Prostate gland (tissue), 2 donors: ENCODE measurements at regions not wholly inside any gene's neighbourhood (a gene's known extent, or its start where the extent isn't known, plus 50 kb on each side); places are given as distances from the start of the nearest gene placed in this dataset.

Source experiments
- DNase-seq: peaks from one replicate; pipeline ENCODE4 v3.0.0-alpha.2; 2019; ENCODE audit warnings: low spot score
- H3K27ac ChIP-seq, 2 donors: fragments of 200-600 bp; sonication (generic); 2 replicates each; pipeline ENCODE4 v1.5.1; 2017 to 2019
- H3K27me3 ChIP-seq: fragments of 200-600 bp; sonication (generic); replicated peaks from 2 replicates; pipeline ENCODE4 v1.5.1; 2019; ENCODE audit not compliant: insufficient read depth
- H3K36me3 ChIP-seq, 2 donors: fragments of 200-600 bp; sonication (generic); 1 replicate in 1 of 2; 2 replicates in 1 of 2; pipeline versions ENCODE4 v1.5.1 to v1.8.1; 2017 to 2019
- H3K4me1 ChIP-seq: fragments of 200-600 bp; sonication (generic); replicated peaks from 2 replicates; pipeline ENCODE4 v1.5.1; 2019
- H3K4me3 ChIP-seq, 2 donors: fragments of 200-600 bp; sonication (generic); 2 replicates each; pipeline ENCODE4 v1.5.1; 2017 to 2019
- H3K9me3 ChIP-seq: fragments of 200-600 bp; sonication (generic); 2 replicates; pipeline ENCODE4 v1.5.1; 2017
- CTCF ChIP-seq, 4 experiments: fragments of 200-600 bp in 2 of 4; fragments of 450-650 bp in 2 of 4; sonication (generic) in 2 of 4; IDR thresholded peaks; 1 replicate in 3 of 4; 2 replicates in 1 of 4; pipeline ENCODE4 v1.5.1; 2016 to 2019; ENCODE audit warnings: antibody characterized with exemption in 4 of 4, mild to moderate bottlenecking in 2 of 4, moderate library complexity in 2 of 4
- POLR2A ChIP-seq: fragments of 450-650 bp; IDR thresholded peaks from one replicate; pipeline ENCODE4 v1.6.1; 2016; ENCODE audit warnings: antibody characterized with exemption, mild to moderate bottlenecking
- POLR2AphosphoS5 ChIP-seq: sonication (generic); formaldehyde crosslinking; IDR thresholded peaks from one replicate; pipeline ENCODE4 v1.6.1; 2017; ENCODE audit warnings: antibody characterized with exemption
- WGBS: methylation state at CpG from one replicate; pipeline ENCODE4 v1.1.5; 2018; 5-methylcytosine and 5-hydroxymethylcytosine counted together
- intact Hi-C: fragments of 100-400 bp; cut with DNase I; formaldehyde crosslinking; loops from one replicate; pipeline ENCODE4 v1.14.2; 2022

- H3K27ac ChIP-seq = no peak overlapping the region
- 64% methylated on average over 7 of the region's 7 CpGs for WGBS
- DNase-seq = no peak
- H3K4me1 ChIP-seq = no peaks in the 10 kb centered on the region
- H3K27me3 ChIP-seq = no peaks in the 10 kb centered on the region
- H3K36me3 ChIP-seq = no peaks in the 10 kb centered on the region
- TF ChIP-seq POLR2A = no peak
- no peak for TF ChIP-seq POLR2AphosphoS5
- no peak for TF ChIP-seq CTCF (IDR thresholded peaks at IDR 0.05)
- H3K4me3 ChIP-seq = no peak overlapping the region
- H3K9me3 ChIP-seq = no peaks in the 10 kb centered on the region
- intact Hi-C loops = no loop called here
Observed at GRCh38 chr13:107258599-107259187, 690.8 kb upstream of the ARGLU1 start.

GRCh38 chr13:107254392-107254791 lies 686.5 kb upstream of the ARGLU1 start:
- Histone ChIP-seq H3K4me1 (no peaks in the 10 kb centered on the region), H3K27ac (no peak overlapping the region), H3K36me3 (no peaks in the 10 kb centered on the region), H3K27me3 (no peaks in the 10 kb centered on the region), H3K4me3 (no peak overlapping the region), H3K9me3 (no peaks in the 10 kb centered on the region)
- 87% methylated on average over 4 of the region's 4 CpGs for WGBS
- TF ChIP-seq CTCF (IDR thresholded peaks at IDR 0.05) (no peak), POLR2AphosphoS5 (no peak), POLR2A (no peak)
- no peak for DNase-seq
- intact Hi-C loops = no loop called here

GRCh38 chr13:107252428-107252827 lies 684.5 kb upstream of the ARGLU1 start:
- 68% methylated on average over 2 of the region's 2 CpGs for WGBS
- no peaks in the 10 kb centered on the region for H3K36me3 ChIP-seq
- H3K4me3 ChIP-seq = no peak overlapping the region
- no peaks in the 10 kb centered on the region for H3K27me3 ChIP-seq
- no peak for DNase-seq
- intact Hi-C loops = no loop called here
- H3K4me1 ChIP-seq = no peaks in the 10 kb centered on the region
- no peaks in the 10 kb centered on the region for H3K9me3 ChIP-seq
- no peak overlapping the region for H3K27ac ChIP-seq
- TF ChIP-seq POLR2AphosphoS5 = no peak
- no peak for TF ChIP-seq POLR2A
- TF ChIP-seq CTCF (IDR thresholded peaks at IDR 0.05) = no peak

- no peak for DNase-seq
- 54% methylated on average over 6 of the region's 6 CpGs for WGBS
- H3K27me3 ChIP-seq = no peaks in the 10 kb centered on the region
- intact Hi-C loops = no loop called here
- TF ChIP-seq POLR2A (no peak), POLR2AphosphoS5 (no peak), CTCF (IDR thresholded peaks at IDR 0.05) (no peak)
- H3K4me3 ChIP-seq = no peak overlapping the region
- H3K4me1 ChIP-seq = no peaks in the 10 kb centered on the region
- no peak overlapping the region for H3K27ac ChIP-seq
- no peaks in the 10 kb centered on the region for H3K36me3 ChIP-seq
- no peaks in the 10 kb centered on the region for H3K9me3 ChIP-seq
Observed at GRCh38 chr13:107252021-107252420, 684.1 kb upstream of the ARGLU1 start.

GRCh38 chr13:107251341-107251740 lies 683.4 kb upstream of the ARGLU1 start:
- TF ChIP-seq POLR2AphosphoS5 (no peak), POLR2A (no peak), CTCF (IDR thresholded peaks at IDR 0.05) (no peak)
- WGBS = 43% methylated on average over 4 of the region's 4 CpGs

More at GRCh38 chr13:107251341-107251740, 683.4 kb upstream of the ARGLU1 start:
- intact Hi-C loops = no loop called here
- no peaks in the 10 kb centered on the region for H3K4me1 ChIP-seq
- H3K27me3 ChIP-seq = no peaks in the 10 kb centered on the region
- H3K27ac ChIP-seq = no peak overlapping the region
- H3K9me3 ChIP-seq = no peaks in the 10 kb centered on the region
- no peak overlapping the region for H3K4me3 ChIP-seq
- DNase-seq = no peak
- no peaks in the 10 kb centered on the region for H3K36me3 ChIP-seq
